ENCODE measurements at regions not wholly inside any gene's neighbourhood (a gene's known extent, or its start where the extent isn't known, plus 50 kb on each side); places are given as distances from the start of the nearest gene placed in this dataset.

DNA sequence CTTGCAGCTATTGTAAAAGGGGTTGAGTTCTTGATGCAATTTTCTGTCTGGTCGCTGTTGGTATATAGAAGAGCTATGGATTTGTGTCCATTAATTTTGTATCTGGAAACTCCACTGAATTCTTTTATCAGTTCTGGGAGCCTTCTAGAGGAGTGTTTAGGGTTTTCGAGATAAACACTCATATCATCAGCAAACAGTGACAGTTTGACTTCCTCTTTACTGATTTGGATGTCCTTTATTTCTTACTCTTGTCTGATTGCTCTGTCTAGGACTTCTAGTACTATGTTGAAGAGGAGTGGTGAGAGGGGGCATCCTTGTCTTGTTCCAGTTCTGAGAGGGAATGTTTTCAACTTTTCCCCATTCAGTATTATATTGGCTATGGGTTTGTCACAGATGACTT is 120.8 kb upstream of the SSTR4 start:
- Mint-ChIP-seq H3K27ac (no peak overlapping the region), H3K27me3 (ENCODE audit: insufficient read depth, low read depth) (peaks cover 3% of the 10 kb centered on the region), H3K36me3 (no peaks in the 10 kb centered on the region), H3K4me3 (no peak overlapping the region), H3K4me1 (no peaks in the 10 kb centered on the region), H3K9me3 (peaks cover 3% of the 10 kb centered on the region)
- Histone ChIP-seq H3K4me2 (no peak overlapping the region), H3K79me2 (ENCODE audit: low read depth) (no peaks in the 10 kb centered on the region), H2AFZ (replicated peaks) (no peak overlapping the region), H3K4me1 (peaks cover 6% of the 10 kb centered on the region), H3F3A (ENCODE audit: low read depth) (no peaks in the 10 kb centered on the region), H3K9me3 (ENCODE audit: low read depth) (no peaks in the 10 kb centered on the region), H4K20me1 (ENCODE audit: low read depth) (no peaks in the 10 kb centered on the region), H3K9ac (no peak overlapping the region), H3K4me3 (no peak overlapping the region), H3K27ac (no peak overlapping the region), H3K36me3 (no peaks in the 10 kb centered on the region), H3K27me3 (no peaks in the 10 kb centered on the region)
- TF ChIP-seq EZH2phosphoT487 (IDR thresholded peaks at IDR 0.05) (no peak), EZH2 (IDR thresholded peaks at IDR 0.05) (no peak)
- TF ChIP-seq, protein P1, sequence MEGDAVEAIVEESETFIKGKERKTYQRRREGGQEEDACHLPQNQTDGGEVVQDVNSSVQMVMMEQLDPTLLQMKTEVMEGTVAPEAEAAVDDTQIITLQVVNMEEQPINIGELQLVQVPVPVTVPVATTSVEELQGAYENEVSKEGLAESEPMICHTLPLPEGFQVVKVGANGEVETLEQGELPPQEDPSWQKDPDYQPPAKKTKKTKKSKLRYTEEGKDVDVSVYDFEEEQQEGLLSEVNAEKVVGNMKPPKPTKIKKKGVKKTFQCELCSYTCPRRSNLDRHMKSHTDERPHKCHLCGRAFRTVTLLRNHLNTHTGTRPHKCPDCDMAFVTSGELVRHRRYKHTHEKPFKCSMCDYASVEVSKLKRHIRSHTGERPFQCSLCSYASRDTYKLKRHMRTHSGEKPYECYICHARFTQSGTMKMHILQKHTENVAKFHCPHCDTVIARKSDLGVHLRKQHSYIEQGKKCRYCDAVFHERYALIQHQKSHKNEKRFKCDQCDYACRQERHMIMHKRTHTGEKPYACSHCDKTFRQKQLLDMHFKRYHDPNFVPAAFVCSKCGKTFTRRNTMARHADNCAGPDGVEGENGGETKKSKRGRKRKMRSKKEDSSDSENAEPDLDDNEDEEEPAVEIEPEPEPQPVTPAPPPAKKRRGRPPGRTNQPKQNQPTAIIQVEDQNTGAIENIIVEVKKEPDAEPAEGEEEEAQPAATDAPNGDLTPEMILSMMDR (IDR thresholded peaks at IDR 0.05): no peak
- DNase-seq (ENCODE audit: low spot score): no peak

DNA sequence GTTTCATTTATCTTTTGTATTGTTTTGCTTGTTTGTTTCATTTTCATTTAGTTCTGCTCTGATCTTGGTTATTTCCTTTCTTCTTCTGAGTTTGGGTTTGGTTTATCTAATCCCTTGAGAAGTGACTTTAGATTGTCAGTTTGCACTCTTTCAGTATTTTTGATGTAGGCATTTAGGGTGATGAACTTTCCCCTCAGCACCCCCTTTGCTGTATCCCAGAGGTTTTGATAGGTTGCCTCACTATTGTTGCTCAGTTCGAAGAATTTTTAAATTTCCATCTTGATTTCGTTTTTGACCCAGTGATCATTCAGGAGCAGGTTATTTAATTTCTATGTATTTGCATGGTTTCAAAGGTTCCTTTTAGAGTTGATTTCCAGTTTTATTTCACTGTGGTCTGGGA is 119.6 kb upstream of the SSTR4 start:
- no peak overlapping the region for H3K27ac ChIP-seq
- H3K4me3 Mint-ChIP-seq: no peak overlapping the region
- H3K4me2 ChIP-seq: no peak overlapping the region
- peaks cover 3% of the 10 kb centered on the region for H3K9me3 Mint-ChIP-seq
- H3K27me3 ChIP-seq: no peaks in the 10 kb centered on the region
- no peaks in the 10 kb centered on the region for H3K9me3 ChIP-seq (ENCODE audit: low read depth)
- H4K20me1 ChIP-seq (ENCODE audit: low read depth): no peaks in the 10 kb centered on the region
- no peak overlapping the region for H3K9ac ChIP-seq
- TF ChIP-seq EZH2phosphoT487 (IDR thresholded peaks at IDR 0.05) (no peak), EZH2 (IDR thresholded peaks at IDR 0.05) (no peak)
- TF ChIP-seq, protein P1 (IDR thresholded peaks at IDR 0.05): no peak
- no peak overlapping the region for H2AFZ ChIP-seq (replicated peaks)
- no peaks in the 10 kb centered on the region for H3K36me3 Mint-ChIP-seq
- H3K36me3 ChIP-seq: no peaks in the 10 kb centered on the region
- H3K27me3 Mint-ChIP-seq (ENCODE audit: insufficient read depth, low read depth): peaks cover 3% of the 10 kb centered on the region
- no peak for DNase-seq (ENCODE audit: low spot score)
- no peaks in the 10 kb centered on the region for H3K4me1 Mint-ChIP-seq
- H3K27ac Mint-ChIP-seq: no peak overlapping the region
- H3K4me1 ChIP-seq: no peaks in the 10 kb centered on the region
- no peaks in the 10 kb centered on the region for H3F3A ChIP-seq (ENCODE audit: low read depth)
- H3K4me3 ChIP-seq: no peak overlapping the region
- H3K79me2 ChIP-seq (ENCODE audit: low read depth): no peaks in the 10 kb centered on the region

DNA sequence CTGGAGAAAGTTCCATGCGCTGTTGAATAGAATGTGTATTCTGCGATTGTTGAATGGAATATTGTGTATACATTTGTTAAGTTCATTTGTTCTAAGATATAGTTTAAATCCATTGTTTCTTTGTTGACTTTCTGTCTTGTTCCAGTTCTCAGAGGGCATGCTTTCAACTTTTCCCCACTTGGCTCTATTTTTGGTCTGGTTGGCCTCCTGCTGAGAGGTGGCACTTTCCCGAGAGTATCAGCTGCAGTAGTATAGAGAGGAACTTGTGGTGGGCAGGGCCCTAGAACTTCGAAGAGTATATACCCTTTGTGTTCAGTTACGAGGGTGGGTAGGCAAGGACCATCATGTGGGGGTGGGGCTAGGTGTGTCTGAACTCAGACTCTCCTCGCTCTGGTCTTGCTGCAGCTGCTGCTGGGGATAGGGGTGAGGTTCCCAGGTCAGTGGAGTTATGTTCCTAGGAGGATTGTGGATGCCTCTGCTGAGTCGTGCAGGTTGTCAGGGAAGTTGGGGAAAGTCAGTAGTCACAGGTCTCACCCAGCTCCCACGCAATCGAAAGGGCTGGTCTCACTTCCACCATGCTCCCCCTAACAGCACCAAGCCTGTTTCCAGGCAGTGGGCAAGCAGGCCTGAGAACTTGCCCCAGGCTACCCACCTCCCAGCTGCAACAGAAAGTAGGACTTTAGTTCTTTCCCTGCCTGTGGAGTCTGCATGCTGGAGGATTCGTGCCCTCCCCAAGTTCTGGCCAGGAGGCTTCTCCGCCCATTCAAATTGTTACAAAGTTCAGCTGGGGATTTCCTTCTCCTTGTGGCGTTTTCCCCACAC is 118.9 kb upstream of the SSTR4 start:
- Histone ChIP-seq H3K36me3 (no peaks in the 10 kb centered on the region), H3K4me1 (no peaks in the 10 kb centered on the region), H3K79me2 (ENCODE audit: low read depth) (no peaks in the 10 kb centered on the region), H3K27me3 (no peaks in the 10 kb centered on the region), H3K27ac (no peak overlapping the region), H3K9me3 (ENCODE audit: low read depth) (no peaks in the 10 kb centered on the region), H2AFZ (replicated peaks) (no peak overlapping the region), H3K9ac (no peak overlapping the region), H4K20me1 (ENCODE audit: low read depth) (no peaks in the 10 kb centered on the region), H3K4me3 (no peak overlapping the region), H3K4me2 (no peak overlapping the region), H3F3A (ENCODE audit: low read depth) (no peaks in the 10 kb centered on the region)
- Mint-ChIP-seq H3K4me3 (no peak overlapping the region), H3K4me1 (no peaks in the 10 kb centered on the region), H3K36me3 (no peaks in the 10 kb centered on the region), H3K27ac (no peak overlapping the region), H3K9me3 (peaks cover 3% of the 10 kb centered on the region), H3K27me3 (ENCODE audit: insufficient read depth, low read depth) (peaks cover 3% of the 10 kb centered on the region)
- TF ChIP-seq, protein P1 (IDR thresholded peaks at IDR 0.05): no peak
- TF ChIP-seq EZH2phosphoT487 (IDR thresholded peaks at IDR 0.05): no peak
- no peak for TF ChIP-seq EZH2 (IDR thresholded peaks at IDR 0.05)
- DNase-seq (ENCODE audit: low spot score): no peak
